PFSK-1 (cell line): ENCODE measurements at regions not wholly inside any gene's neighbourhood (a gene's known extent, or its start where the extent isn't known, plus 50 kb on each side); places are given as distances from the start of the nearest gene placed in this dataset.

Experiments used
- POLR2AphosphoS5 ChIP-seq: IDR thresholded peaks from 2 replicates; pipeline ENCODE4 v1.6.1; 2012; ENCODE audit warnings: low read depth, mild to moderate bottlenecking, control low read depth, low read length, moderate library complexity
- TAF1 ChIP-seq: IDR thresholded peaks from 2 replicates; pipeline ENCODE4 v1.6.1; 2012; ENCODE audit warnings: low read length, control low read depth, borderline replicate concordance; ENCODE audit not compliant: insufficient read depth

- no peak for TF ChIP-seq POLR2AphosphoS5
- no peak for TF ChIP-seq TAF1
Measured at GRCh38 chr15:69786136-69786701, 311.5 kb downstream of the TLE3 start.
